ENCODE measurements at regions not wholly inside any gene's neighbourhood (a gene's known extent, or its start where the extent isn't known, plus 50 kb on each side); places are given as distances from the start of the nearest gene placed in this dataset.

- no peak for DNase-seq (ENCODE audit: low read depth, low spot score)
- H3K79me2 ChIP-seq (ENCODE audit: control insufficient read depth, insufficient read depth, low read length), result no peaks in the 10 kb centered on the region
- BruUV-seq (replicated peaks), result no TSS peak
- intact Hi-C loops (cut with micrococcal nuclease), result no loop called here
- H3K27ac ChIP-seq (ENCODE audit: insufficient read depth, low read depth, low read length), result no peak overlapping the region
- no peak overlapping the region for H3K4me3 ChIP-seq (replicated peaks in 1 of 3; ENCODE audit: insufficient read depth in 1 of 3, low read depth in 1 of 3, low read length in 3 of 3)
- TF ChIP-seq POLR2A (IDR thresholded peaks at IDR 0.05; ENCODE audit: low read depth, low read length), result no peak
- TF ChIP-seq MYC (IDR thresholded peaks at IDR 0.05; ENCODE audit: low read depth, low read length), result no peak
- no peak for TF ChIP-seq EZH2 (IDR thresholded peaks at IDR 0.05; ENCODE audit: borderline replicate concordance, low read depth, low read length, severe bottlenecking)
- TF ChIP-seq JUN (IDR thresholded peaks at IDR 0.05; ENCODE audit: borderline replicate concordance, insufficient read depth, insufficient read length, low read depth), result no peak
- TF ChIP-seq POLR2AphosphoS5 (IDR thresholded peaks at IDR 0.05; ENCODE audit: insufficient read depth, low read depth, low read length), result no peak
- TF ChIP-seq GATA2 (IDR thresholded peaks at IDR 0.05; ENCODE audit: insufficient read depth, insufficient read length, low read depth, low read length), result no peak
- no peak for TF ChIP-seq CTCF (IDR thresholded peaks at IDR 0.05; ENCODE audit: extremely low read depth in 1 of 2, insufficient read depth in 1 of 2, low read depth in 1 of 2, low read length in 2 of 2)
- no peak for TF ChIP-seq FOS (IDR thresholded peaks at IDR 0.05; ENCODE audit: borderline replicate concordance, insufficient read depth, low read length)
- TF ChIP-seq MAX (IDR thresholded peaks at IDR 0.05; ENCODE audit: insufficient read depth, insufficient read length), result no peak
- no peaks in the 10 kb centered on the region for H3K27me3 ChIP-seq (ENCODE audit: control insufficient read depth in 2 of 2, insufficient read depth in 2 of 2, low read length in 2 of 2)
- H3K9ac ChIP-seq (replicated peaks; ENCODE audit: extremely low read depth, insufficient read depth, low read length), result no peak overlapping the region
- dilution Hi-C loops (cut with MboI; ENCODE audit: extremely low pct_ligation_motif_present, low sequenced_read_pairs), result no loop called here
- ChIA-PET POLR2A (no interaction called here), CTCF (no interaction called here)
- no peaks in the 10 kb centered on the region for H3K4me1 ChIP-seq (ENCODE audit: control insufficient read depth, extremely low read depth, insufficient read depth, low read length)
- H3K9me3 ChIP-seq (replicated peaks; ENCODE audit: control insufficient read depth, insufficient read depth, low read length), result peaks cover 3% of the 10 kb centered on the region
- FAIRE-seq, result no peak
- H3K9me1 ChIP-seq (replicated peaks; ENCODE audit: control insufficient read depth, extremely low read depth, insufficient read depth, low read length), result no peaks in the 10 kb centered on the region
- H4K20me1 ChIP-seq (replicated peaks; ENCODE audit: control insufficient read depth, extremely low read depth, insufficient read depth, low read length), result no peaks in the 10 kb centered on the region
- H3K4me2 ChIP-seq (ENCODE audit: insufficient read depth, low read length), result no peak overlapping the region
- no peaks in the 10 kb centered on the region for H3K36me3 ChIP-seq (ENCODE audit: control insufficient read depth in 2 of 2, extremely low read depth in 1 of 2, insufficient read depth in 2 of 2, low read length in 2 of 2)
- H2AFZ ChIP-seq (ENCODE audit: low read depth, low read length), result no peak overlapping the region
These were observed 684.8 kb upstream of the CCNG1 start for GRCh38 chr5:162752612-162753011.

Measured in endothelial cell of umbilical vein (primary cell).